OCI-LY3 (cell line): ENCODE measurements at regions not wholly inside any gene's neighbourhood (a gene's known extent, or its start where the extent isn't known, plus 50 kb on each side); places are given as distances from the start of the nearest gene placed in this dataset.

Experiments used
- H2AFZ ChIP-seq: fragments of 200-600, 300-600 bp; shearing (Covaris generic); 2 replicates; pipeline ENCODE4 v1.6.0; 2014; ENCODE audit warnings: antibody characterized with exemption, low read depth, low read length
- H3K27ac ChIP-seq: fragments of 200-600, 300-600 bp; sonication (generic); 2 replicates; pipeline ENCODE4 v1.5.1; 2014; ENCODE audit warnings: mild to moderate bottlenecking, low read length, moderate library complexity, mixed read lengths
- H3K27me3 ChIP-seq: fragments of 200-600, 300-600 bp; sonication (generic); 2 replicates; pipeline ENCODE4 v1.6.1; 2014; ENCODE audit warnings: low read depth, low read length, mixed read lengths
- H3K36me3 ChIP-seq: fragments of 200-600, 300-600 bp; sonication (generic); replicated peaks from 2 replicates; pipeline ENCODE3; 2014; ENCODE audit warnings: low read depth, low read length, mixed read lengths
- H3K4me1 ChIP-seq: fragments of 300-600, 200-600 bp; sonication (generic); 2 replicates; pipeline ENCODE4 v1.6.1; 2014; ENCODE audit warnings: low read length, mixed read lengths
- H3K4me2 ChIP-seq: fragments of 200-600, 300-600 bp; sonication (generic); 2 replicates; pipeline ENCODE4 v1.6.1; 2014; ENCODE audit warnings: low read length, mixed read lengths
- H3K4me3 ChIP-seq: fragments of 300-600, 200-600 bp; sonication (generic); 2 replicates; pipeline ENCODE4 v1.5.1; 2014; ENCODE audit warnings: antibody characterized with exemption, mild to moderate bottlenecking, low read length, moderate library complexity
- H3K79me2 ChIP-seq: fragments of 300-600, 200-600 bp; shearing (Covaris generic); 2 replicates; pipeline ENCODE4 v1.6.1; 2014; ENCODE audit warnings: mild to moderate bottlenecking, low read length, mixed read lengths
- H3K9ac ChIP-seq: fragments of 300-600, 200-600 bp; shearing (Covaris generic); 2 replicates; pipeline ENCODE4 v1.6.0; 2014; ENCODE audit warnings: mild to moderate bottlenecking, low read length, moderate library complexity
- H3K9me3 ChIP-seq: fragments of 200-600, 300-600 bp; shearing (Covaris generic); 2 replicates; pipeline ENCODE4 v1.6.1; 2014; ENCODE audit warnings: low read length, mixed read lengths; ENCODE audit not compliant: insufficient read depth
- H4K20me1 ChIP-seq: fragments of 200-600, 300-600 bp; sonication (generic); 2 replicates; pipeline ENCODE4 v1.6.1; 2016; ENCODE audit warnings: low read length, mixed read lengths; ENCODE audit not compliant: insufficient read depth
- EZH2phosphoT487 ChIP-seq: fragments of 200-600 bp; shearing (Covaris generic); IDR thresholded peaks from 2 replicates; pipeline ENCODE4 v1.6.1; 2018; ENCODE audit warnings: antibody characterized with exemption, mixed run types, low read depth
- TF ChIP-seq, protein P1 (sequence below): fragments of 200-600, 300-600 bp; sonication (generic); IDR thresholded peaks from 2 replicates; pipeline ENCODE4 v1.5.1; 2014; ENCODE audit warnings: antibody characterized with exemption, low read length, low read depth

DNA sequence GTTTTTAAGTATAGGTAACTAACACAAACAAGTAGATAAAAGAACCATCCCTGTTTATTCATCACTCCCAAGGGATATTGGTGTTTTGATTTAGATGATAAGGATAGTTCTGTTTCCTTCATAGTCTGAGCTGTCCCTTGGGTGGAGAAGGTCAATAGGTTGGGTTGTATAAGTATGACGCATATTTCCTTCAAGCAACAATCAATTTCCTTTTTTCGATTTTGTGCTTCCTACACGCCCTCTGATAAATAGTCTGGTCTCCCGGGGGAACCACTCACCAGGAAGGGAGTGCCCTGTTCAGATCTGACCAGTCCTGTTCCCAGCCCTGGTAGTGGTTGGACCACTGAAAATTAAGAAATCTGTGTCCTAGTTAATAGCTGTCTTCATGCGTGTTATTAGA lies 378.8 kb upstream of the FAR2 start:
- Histone ChIP-seq H4K20me1 (no peaks in the 10 kb centered on the region), H3K79me2 (no peaks in the 10 kb centered on the region), H3K27me3 (no peaks in the 10 kb centered on the region), H3K9me3 (no peaks in the 10 kb centered on the region), H3K4me1 (no peaks in the 10 kb centered on the region), H3K36me3 (no peaks in the 10 kb centered on the region), H3K27ac (no peak overlapping the region), H3K4me3 (no peak overlapping the region), H3K9ac (no peak overlapping the region), H3K4me2 (no peak overlapping the region), H2AFZ (no peak overlapping the region)
- no peak for TF ChIP-seq EZH2phosphoT487
- TF ChIP-seq, protein P1, sequence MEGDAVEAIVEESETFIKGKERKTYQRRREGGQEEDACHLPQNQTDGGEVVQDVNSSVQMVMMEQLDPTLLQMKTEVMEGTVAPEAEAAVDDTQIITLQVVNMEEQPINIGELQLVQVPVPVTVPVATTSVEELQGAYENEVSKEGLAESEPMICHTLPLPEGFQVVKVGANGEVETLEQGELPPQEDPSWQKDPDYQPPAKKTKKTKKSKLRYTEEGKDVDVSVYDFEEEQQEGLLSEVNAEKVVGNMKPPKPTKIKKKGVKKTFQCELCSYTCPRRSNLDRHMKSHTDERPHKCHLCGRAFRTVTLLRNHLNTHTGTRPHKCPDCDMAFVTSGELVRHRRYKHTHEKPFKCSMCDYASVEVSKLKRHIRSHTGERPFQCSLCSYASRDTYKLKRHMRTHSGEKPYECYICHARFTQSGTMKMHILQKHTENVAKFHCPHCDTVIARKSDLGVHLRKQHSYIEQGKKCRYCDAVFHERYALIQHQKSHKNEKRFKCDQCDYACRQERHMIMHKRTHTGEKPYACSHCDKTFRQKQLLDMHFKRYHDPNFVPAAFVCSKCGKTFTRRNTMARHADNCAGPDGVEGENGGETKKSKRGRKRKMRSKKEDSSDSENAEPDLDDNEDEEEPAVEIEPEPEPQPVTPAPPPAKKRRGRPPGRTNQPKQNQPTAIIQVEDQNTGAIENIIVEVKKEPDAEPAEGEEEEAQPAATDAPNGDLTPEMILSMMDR: no peak

DNA sequence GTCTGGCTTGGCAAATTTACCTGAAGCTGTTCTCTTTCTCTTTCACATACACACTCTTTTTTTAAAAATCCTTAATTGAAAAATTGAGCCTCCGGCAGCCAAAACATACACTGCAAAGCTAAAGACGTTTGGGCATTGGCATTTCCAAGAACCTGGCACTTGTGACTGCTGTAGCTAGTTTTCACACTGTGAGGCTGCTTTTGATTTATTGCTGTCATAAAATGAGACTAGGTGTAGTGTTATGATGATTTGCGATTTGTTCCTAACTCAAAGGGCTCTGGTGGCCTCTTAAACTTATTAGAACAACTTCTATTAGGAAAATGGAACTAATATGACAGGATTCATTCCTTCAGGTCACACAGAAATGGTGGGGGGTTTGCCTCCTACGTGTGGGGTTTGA lies 377.1 kb upstream of the FAR2 start:
- H3K79me2 ChIP-seq: no peaks in the 10 kb centered on the region
- no peak overlapping the region for H3K4me3 ChIP-seq
- no peaks in the 10 kb centered on the region for H3K36me3 ChIP-seq
- no peaks in the 10 kb centered on the region for H3K4me1 ChIP-seq
- H3K27ac ChIP-seq: no peak overlapping the region
- no peak for TF ChIP-seq EZH2phosphoT487
- TF ChIP-seq, protein P1: no peak
- H3K9me3 ChIP-seq: no peaks in the 10 kb centered on the region
- H3K27me3 ChIP-seq: no peaks in the 10 kb centered on the region
- no peak overlapping the region for H2AFZ ChIP-seq
- no peak overlapping the region for H3K4me2 ChIP-seq
- H3K9ac ChIP-seq: no peak overlapping the region
- H4K20me1 ChIP-seq: no peaks in the 10 kb centered on the region

DNA sequence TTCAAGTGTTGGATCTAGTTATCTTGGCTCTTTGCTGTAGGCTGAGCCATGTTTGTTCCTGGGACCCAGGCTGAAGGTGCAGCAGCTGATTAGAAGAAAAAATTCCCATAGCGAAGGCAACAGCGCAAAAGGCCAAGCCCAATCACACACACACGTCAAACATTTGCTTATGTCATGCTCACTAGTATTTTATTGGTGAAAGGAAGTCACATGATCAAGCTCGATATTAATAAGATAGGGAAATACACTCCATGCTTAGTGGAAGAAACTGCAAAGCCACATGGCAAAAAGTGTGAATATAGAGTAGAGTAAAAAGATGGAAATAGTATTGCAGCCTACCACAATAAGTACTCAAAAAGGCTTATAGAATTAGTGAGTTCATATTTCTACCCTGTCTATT lies 373.5 kb upstream of the FAR2 start:
- Histone ChIP-seq H4K20me1 (no peaks in the 10 kb centered on the region), H3K4me1 (peaks cover 8% of the 10 kb centered on the region), H2AFZ (no peak overlapping the region), H3K9me3 (no peaks in the 10 kb centered on the region), H3K4me3 (no peak overlapping the region), H3K27ac (no peak overlapping the region), H3K9ac (no peak overlapping the region), H3K27me3 (no peaks in the 10 kb centered on the region), H3K36me3 (no peaks in the 10 kb centered on the region), H3K4me2 (no peak overlapping the region), H3K79me2 (no peaks in the 10 kb centered on the region)
- no peak for TF ChIP-seq EZH2phosphoT487
- TF ChIP-seq, protein P1: no peak

DNA sequence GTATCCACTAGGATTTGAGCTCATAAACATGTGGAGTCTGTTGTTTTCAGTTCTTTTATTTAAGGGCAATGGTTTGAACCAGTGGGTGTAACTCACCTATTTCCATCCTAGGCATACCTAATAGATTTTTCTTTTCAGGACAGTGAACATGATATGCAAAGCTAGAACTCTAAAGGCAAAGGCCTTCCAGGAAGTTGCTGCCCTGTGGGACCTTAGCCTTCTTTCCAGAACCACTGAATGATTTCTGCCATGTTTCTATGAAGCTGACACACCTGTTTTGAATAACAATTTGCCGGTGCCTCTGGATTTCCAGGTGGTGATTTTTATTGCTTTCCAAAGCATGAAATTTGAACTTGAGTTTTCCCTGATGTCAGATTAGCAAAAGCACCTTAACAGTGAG lies 372.9 kb upstream of the FAR2 start:
- Histone ChIP-seq H3K4me2 (no peak overlapping the region), H3K27ac (no peak overlapping the region), H3K4me3 (no peak overlapping the region), H3K9ac (no peak overlapping the region), H3K9me3 (no peaks in the 10 kb centered on the region), H4K20me1 (no peaks in the 10 kb centered on the region), H3K36me3 (no peaks in the 10 kb centered on the region), H2AFZ (no peak overlapping the region), H3K4me1 (peaks cover 8% of the 10 kb centered on the region), H3K79me2 (no peaks in the 10 kb centered on the region), H3K27me3 (no peaks in the 10 kb centered on the region)
- no peak for TF ChIP-seq EZH2phosphoT487
- TF ChIP-seq, protein P1: no peak
